GM19238 (cell line): ENCODE measurements at regions not wholly inside any gene's neighbourhood (a gene's known extent, or its start where the extent isn't known, plus 50 kb on each side); places are given as distances from the start of the nearest gene placed in this dataset.

Source experiments
- DNase-seq: peaks from one replicate; pipeline ENCODE4 v3.0.0; 2011; ENCODE audit warnings: low spot score; ENCODE audit not compliant: insufficient read length

DNA sequence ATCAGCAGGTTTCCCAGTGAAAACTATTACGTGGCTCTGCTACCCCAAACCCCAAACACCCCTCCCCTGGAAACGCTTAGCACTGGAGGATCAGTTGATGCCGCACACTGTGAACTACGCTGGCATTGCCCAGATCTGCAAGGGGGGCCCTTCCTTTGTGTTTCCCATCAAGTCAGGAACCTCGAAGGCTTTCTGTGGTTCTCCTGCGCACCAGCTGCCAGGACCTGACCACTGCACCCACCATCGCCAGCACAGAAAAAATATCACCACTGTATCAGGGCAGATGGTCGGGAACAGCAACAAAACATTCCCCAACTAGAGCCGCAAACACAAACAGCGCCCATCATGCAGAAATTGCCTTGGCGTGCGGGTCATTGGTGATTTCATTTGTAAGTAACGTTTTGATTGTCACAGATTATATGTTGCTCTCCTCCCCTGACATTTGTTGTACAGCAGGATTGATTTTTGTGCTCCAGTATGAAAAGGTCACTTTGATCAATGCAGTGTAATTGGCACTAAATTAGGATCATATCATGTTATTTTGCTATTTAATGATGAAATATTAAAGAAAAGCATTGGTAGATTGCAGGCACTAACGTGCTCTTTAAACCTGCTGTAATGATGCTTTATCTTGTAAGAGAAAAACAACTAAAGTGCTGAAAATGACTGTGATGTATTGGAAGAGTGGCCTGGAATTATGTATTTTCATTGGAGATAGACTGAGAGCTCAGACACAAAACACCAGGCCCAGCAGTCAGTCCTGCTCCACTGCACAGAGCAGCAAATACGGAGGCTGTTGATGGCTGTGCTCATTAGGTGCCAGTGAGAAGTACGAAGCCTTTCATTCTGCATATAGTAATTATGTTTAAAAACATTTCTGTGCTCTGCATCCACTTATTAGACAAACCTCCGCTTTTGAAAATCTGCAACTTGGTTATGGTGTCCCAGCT is 833.2 kb upstream of the SALL3 start:
- no peak for DNase-seq

DNA sequence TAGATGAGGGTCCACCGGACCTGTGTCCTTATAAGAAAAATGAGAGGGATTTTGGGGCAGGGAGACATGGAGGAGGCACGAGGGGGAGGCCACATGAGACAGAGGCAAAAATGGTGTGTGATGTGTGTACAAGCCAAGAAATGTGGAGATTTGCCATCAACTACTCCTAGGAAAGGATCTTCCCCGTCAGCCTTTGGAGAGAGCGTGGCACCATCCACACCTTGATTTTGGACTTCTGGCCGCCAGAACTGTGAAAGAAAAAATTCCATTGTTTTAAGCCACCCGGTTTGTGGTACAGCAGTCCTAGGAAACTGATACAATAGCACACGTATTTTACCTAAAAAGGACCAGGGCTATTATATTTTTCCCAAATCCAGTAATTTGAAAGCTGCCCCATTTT is 829.0 kb upstream of the SALL3 start:
- no peak for DNase-seq

DNA sequence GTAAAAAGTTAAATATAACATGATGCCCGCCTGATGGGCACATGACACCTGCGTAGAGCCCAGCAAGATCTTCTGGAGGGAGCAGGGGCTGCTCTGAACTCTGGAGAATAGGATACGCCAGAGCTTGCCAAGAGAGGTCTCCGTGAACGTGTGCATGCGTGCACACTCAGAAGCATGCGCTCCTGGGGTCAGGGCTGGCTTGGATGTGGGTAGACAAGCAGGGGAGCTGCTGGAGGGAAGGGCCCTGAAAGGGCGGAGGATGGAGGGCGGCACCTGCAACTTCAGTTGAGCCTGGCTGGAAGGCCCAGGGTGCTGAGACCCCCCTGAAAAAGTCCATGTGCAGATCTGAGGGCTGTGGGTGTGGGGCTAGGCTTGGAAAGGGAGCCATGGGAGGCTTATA is 828.4 kb upstream of the SALL3 start:
- DNase-seq = no peak

DNA sequence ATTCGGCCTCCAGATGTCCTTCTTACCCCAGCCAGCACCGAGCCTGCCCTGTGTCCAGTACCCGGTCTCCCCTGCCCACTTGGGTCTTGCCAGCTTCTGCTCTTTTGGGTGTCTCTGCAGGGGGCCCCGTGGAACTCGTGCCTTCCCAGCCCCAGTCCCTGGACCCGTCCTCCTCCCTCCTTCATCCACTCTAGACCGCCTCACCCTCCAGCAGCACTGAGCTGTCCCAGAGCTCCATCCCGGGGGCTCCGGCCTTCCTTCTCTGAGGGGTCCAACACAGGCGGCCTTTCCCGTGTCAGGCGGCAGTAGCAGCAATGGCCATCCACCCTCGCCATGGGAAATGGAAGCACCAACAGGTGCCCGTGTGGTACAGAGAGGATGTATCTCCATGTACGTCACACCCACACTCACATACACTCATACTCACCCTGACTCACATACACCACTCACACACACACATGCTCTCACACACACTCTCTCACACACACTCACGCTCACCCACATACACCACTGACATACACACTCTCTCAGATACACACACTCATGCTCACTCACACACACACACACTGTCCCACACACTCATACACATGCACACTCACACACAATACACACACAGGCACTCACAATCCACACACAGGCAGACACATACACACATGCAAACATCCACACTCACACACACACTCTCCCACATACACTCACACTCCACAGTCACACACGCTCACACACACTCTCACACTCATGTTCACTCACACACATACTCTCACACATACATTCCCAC is 827.5 kb upstream of the SALL3 start:
- no peak for DNase-seq

DNA sequence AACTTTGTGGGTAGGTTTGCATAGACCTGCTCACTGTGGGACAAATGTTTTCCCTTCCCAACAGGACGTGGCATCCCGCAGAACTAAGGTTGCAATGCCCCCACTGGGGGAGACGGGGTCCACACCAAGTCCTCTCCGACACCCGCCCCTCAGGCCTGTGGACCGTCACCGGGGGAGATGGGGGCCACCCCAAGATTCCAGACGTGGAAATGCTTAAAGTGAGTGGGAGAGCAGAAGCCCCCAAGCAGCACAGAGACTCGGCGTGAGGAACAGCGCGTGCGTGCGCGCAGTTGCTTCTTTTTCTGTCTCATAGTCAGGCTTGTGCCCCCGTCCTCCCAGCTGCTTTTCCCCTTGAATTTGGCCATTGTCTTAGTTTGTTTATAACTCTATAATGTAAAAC is 826.3 kb upstream of the SALL3 start:
- no peak for DNase-seq

DNA sequence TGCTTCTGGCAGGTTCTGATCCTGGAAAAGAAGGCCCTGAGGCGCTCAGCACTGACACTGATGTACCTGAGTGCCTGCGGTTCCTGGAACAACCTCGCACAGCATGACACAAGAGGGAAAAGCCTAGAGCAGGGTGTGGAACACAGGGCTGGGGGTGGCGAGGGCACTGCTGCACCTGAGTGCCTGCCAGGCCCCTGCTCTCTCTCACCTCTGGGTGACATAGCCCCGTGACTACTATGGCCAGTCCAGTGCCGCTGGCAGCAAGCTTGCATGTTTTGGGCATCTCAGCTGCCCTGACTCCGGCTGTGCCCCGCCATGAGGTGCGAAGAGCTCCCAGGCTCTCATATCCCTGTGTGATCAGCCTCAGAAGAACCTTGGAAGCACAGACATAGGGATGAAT is 825.2 kb upstream of the SALL3 start:
- DNase-seq = no peak

DNA sequence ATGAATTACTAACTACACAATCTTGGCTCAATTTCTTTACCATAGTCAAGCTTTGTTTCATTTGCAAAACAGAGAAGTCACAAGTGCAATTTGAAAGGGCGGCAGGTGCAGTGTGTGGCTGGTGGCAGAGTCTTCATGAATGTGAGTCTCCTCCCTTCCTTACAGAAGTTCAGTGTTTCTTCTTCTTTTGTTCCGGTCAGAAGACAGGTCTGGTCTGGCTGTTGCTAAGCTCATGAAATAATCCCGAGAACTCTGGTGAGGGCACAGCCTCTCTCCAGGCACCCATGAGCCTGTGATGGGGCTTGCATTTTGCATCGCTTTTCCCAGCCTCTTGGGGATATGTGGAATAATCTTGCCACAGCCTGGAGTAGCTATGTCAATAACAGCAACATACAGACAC is 824.8 kb upstream of the SALL3 start:
- no peak for DNase-seq

DNA sequence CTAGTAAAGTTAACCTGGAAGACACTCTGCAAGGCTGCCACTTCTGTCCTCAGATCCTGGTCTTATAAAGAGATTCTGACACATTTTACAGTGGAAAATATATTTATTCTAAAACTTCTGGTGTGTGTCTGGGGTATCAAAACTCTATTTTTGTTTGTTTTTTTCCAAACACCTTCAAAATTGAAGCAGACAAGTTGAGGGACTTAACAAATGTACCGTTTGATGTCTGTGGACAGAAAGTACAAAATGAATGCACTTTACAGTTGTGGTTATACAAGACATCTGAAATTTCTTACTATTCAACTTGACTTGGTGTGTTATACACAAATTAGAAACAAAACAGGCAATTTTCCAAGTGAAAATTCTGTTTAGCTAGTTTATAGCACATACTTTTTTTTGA is 823.2 kb upstream of the SALL3 start:
- no peak for DNase-seq

DNA sequence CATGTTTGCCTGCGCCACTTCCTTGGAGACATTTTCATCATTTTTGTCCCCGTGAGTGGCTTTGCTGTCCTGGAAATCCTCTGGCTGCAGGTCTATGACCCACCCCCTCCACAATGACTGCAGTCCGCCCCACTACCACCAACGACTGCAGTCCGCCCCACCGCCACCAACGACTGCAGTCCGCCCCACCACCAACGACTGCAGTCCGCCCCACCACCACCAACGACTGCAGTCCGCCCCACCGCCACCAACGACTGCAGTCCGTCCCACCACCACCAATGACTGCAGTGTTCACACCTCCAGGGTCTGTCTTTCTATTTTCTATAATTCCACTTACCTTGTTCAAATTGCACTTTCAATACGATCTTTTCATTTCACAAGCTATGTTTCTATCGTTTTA is 820.7 kb upstream of the SALL3 start:
- DNase-seq = no peak

DNA sequence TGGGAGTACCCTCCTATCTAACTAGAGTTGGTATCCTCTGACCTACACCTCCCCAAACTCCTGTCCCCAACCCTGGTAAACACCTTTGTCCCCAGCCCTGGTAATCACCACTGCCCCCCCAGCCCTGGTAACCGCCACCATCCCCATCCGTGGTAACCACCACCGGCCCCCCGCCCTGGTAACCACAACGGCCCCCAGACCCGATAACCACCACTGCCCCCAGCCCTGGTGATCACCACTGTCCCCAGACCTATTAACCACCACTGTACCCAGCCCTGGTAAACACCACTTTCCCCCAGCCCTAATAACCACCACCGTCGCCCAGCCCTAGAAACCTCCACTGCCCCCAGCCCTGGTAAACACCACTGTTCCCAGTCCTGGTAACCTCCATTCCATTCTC is 820.2 kb upstream of the SALL3 start:
- DNase-seq = no peak

DNA sequence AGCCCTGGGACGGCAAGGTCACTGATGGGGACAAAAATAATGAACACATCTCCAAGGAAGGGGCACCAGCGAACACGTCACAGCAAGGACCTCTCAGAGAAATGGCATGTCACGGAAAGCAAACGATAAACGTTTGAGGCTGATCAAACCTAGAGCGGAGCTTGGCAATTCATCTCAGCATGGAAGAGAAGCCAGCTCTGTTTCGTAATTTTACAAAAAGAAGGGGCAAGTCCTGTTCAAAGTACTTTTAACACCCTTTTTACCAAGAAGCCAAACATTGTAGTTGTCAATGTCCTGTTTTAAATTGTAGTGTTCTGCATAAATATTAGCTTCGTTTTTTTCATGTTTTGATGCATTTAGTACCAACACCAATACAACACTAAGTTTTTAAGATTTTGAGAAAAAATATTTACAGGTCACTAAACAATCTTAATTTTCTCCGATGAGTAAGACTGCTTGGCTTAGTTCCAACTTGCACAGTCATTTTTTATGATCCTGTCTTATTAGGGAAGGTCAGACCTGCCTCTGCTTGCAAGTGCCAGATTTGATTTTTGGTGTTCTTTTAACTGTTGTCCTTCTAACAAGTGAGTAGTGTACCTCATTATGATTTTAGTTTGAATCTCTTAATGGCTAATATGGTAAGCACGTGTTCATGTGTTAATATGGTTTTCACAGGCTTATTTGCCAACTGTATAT is 818.5 kb upstream of the SALL3 start:
- no peak for DNase-seq

DNA sequence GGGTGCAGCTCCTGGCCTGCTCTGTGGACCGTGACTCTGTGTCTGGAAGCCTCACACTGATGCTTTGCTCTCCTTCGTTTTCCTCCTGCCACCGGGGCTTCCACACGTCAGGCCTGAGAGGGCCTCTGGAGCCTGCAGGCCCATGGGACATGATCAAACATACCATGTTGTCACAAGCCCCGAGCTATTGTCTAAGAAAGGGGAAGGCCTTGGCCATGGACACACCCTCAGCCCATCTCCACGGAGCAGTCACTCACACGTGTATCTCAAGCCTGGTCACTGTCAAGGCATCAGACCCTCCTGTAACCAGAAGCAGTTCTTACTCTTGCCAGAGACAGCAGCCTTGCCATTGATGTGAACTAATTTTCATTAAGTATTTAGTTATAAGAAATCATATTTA is 814.1 kb upstream of the SALL3 start:
- no peak for DNase-seq

DNA sequence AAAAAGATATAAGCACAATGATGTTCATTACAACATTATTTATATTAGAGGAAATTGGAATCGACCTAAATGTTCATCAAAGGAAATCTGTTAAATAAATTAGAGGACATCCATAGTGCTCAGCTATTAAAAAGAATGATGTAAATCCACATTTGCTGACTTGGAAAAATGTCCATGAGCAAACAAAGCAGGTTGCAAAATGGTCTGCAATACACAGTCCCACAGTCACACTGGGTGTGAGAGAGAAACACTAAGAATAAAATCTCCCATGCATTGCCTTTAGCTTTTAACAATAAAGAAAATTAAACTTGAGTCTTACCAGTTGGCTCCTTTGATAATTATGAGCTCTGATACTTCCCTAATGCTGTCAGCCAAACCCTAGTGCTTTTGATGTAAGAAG is 811.1 kb upstream of the SALL3 start:
- DNase-seq = no peak

DNA sequence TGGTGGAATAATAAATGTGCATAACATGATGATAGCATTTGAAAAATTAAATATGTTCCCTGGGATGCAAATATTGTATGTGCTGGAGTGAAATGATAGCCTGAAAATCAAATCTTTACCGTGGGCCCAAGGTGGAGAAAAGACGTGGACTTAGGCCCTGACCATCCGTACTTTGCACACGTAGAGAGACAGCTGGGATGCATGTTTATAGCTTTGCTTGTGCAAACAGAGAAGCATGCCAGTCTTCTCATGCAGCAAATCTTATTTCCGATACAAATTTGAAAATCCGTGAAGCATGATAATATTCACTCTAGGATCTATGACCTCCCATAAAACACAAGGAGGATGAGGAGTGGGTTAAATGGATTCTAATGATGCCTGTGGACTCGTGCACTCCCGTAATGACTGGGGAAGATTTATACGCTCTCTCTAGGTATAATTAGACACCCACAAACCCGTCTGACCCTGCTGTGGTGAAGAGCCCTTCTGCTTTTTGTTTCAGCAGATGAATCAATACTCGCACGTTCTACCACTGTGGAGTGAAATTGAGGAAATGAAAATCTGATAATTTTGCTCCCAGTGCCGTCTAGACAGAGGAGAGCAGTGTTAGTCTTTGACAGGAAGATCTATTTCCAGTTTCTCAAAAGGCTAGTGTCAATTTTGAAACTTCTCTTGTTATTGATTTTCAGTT is 810.3 kb upstream of the SALL3 start:
- no peak for DNase-seq

DNA sequence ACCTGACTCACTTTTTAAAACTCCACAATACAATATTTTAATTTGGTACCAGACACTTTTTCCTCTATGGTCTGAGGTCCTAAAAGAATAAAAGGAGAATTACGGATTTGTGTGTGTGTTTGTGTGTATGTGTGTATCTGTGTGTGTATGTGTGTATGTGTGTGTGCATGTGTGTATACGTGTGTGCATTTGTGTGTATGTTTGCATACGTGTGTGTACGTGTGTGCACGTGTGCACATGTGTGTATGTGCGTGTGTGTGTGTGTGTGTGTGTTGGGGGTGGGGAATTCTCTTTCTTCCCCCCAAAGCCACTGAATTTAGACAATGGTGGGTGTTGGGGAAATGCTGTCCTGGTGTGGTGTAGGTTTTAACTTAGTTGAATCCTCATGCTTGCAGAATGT is 807.7 kb upstream of the SALL3 start:
- DNase-seq = no peak

DNA sequence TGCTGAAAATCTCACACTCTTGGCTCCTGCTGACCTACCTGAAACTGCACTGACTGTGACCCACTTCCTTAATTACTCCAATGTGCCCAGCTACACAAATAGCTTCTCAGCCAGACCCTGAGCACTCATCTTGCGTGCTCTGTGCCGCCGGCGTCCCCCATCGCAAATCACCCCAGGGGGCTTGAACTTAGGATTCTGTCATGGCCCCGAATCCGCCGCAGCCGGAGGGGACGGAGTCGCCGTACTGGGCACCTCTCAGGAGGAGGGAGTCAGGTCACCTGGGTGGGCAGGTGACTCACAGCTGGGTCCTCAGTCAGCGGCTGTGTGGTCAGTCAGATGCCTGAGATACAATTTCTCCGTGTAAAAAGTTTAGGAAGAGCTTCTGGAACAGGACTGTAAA is 804.9 kb upstream of the SALL3 start:
- no peak for DNase-seq

DNA sequence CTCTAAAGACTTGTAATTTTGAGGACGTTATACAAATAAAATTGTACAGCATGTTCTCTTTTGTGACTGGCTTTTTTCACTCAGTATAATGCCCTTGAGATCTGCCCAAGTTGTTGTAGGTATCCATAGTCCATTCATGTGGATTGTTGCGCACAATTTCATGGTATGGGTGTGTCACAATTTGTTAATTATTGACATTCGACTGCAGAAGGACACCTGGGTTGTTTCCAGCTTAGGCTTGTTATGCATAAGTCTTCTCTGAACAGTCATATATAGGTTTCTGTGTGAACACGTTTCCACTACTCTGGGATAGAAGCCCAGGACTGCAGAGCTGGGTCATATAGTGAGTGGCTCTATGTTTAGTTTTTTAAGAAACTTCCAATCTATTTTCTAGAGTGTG is 800.8 kb upstream of the SALL3 start:
- no peak for DNase-seq

DNA sequence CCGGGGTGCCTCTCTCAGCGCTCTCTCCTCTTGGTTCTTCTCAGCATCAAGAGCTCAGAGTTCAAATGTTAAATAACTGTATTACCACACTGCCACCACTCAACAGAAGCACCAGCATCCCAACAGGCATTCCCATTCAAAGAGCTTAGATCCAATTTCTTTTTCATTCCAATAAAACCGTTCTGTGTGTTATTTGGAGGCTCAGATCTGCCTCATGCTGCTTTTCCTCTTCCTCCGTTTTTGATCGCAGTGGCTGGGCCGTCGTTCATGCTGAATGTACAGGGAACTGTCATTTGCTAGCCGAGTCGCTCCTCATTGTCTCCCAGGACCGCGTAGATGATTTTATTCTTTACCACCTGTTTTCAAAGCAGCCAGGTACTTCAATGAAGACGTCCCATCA is 798.9 kb upstream of the SALL3 start:
- DNase-seq = no peak

DNA sequence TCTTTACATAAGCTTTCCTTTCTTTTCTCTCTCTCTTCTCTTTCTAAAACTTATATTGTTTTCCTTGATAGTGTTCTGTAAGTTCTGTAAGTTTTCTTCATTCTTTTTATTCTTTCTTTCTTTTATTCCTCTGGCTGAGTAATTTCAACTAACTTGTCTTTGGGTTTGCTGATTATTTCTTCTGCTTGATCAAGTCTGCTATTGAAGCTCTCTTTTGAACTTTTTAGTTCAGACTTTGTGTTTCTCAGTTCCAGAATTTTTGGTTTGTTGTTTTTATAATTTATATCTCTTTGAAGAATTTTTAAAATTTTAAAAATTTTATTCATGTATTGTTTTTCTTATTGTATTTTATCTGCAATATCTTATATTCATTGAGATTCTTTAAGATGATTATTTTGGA is 795.8 kb upstream of the SALL3 start:
- no peak for DNase-seq

DNA sequence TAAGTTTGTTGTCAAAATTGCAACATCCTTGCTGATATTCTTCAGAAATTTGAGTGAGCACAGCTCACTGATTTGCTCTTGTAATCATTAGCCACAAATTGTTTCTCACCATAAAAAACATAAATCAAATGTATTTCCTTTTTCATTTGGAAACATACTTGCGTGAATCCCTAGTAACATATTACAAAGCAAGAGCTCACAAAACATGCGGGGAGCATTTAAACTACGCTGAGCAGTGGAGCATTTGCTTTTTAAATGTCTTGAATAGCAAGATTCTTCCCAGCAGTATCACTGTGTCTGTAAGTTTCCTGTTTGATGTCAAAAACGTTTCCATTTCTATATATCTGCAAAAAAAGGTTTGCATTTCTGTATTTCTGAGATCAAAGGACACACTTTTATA is 788.3 kb upstream of the SALL3 start:
- no peak for DNase-seq

DNA sequence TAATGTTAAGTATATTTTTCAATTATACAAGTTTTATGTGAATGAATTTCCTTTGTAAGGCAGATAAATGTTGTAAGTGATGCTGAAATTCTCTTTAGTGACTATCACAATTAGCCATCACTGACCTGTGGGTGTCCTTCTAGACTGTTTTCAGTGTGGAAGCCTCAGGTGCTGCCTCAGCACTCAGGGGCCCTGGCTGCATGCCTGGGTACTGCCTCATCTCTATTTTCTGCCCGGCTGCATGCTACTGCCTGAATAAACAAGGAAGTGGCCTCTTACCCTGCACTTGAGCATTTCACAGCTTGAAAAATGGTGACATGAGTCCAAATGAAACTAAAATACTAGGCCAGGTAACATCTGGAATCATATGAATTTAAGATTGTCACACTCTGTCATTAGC is 787.6 kb upstream of the SALL3 start:
- DNase-seq = no peak

DNA sequence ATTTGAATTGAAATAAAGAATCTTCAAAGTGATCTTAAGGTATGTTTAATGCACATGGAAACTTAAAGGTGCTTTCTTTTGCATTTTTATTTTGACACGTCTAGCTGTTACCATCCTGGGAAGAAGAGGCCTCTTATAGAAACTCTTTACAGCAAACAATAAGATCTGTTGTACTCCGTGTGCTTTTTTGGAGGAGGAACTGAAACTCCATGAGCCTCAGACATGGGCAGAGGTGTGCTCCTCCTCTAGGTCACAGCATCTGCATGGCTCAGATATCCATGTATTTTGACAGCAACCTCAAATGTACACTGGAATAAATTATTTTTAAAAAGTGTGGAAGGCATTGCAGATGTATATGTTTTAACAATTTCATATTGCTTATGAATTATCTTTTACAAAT is 783.3 kb upstream of the SALL3 start:
- no peak for DNase-seq
